ENCODE measurements at regions not wholly inside any gene's neighbourhood (a gene's known extent, or its start where the extent isn't known, plus 50 kb on each side); places are given as distances from the start of the nearest gene placed in this dataset.
"Not testable (repeated sequence)": the region's sequence is repeated elsewhere in the genome, so short reads cannot be mapped to it uniquely, and the experiment has no call there.

- no peak for DNase-seq
These were observed 299.6 kb upstream of the NCAM1 start for GRCh38 chr11:112661571-112661970.

- no peak for DNase-seq
These were observed 298.7 kb upstream of the NCAM1 start for GRCh38 chr11:112662554-112662953.

DNA sequence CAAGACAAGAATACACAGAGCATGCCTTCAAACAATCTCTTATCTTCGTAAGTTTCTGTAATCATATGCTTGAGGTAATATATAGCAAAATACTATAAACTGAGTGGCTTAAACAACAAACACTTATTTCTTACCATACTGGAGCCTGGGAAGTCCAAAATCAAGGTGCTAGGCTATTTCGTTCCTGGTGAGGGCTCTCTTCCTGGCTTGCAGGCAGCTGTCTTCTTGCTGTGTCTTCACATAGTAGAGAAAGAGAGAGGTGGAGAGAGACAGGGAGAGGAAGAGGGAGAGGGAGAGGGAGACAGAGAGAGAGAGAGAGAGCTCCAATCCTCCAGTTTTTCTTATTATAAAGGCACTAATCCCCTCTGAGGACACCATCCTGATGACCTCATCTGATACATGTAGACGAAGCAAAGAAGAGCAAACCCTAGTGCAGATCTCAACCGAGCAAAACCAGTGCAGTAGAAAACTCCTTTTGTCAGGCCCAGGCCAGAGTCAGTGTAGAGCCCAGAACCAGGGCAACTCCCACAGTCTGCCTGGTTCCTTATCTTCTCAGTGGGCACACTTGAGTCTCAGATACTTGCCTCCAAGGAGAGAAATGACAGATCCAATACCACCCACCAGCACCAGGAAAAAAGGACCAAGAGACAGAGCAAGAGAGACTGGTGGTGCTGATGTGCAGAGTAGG, 297.1 kb upstream of the NCAM1 start:
- DNase-seq, result no peak

GRCh38 chr11:112665291-112665690, 295.9 kb upstream of the NCAM1 start:
- DNase-seq, result no peak

GRCh38 chr11:112666253-112666652, 295.0 kb upstream of the NCAM1 start:
- no peak for DNase-seq

DNA sequence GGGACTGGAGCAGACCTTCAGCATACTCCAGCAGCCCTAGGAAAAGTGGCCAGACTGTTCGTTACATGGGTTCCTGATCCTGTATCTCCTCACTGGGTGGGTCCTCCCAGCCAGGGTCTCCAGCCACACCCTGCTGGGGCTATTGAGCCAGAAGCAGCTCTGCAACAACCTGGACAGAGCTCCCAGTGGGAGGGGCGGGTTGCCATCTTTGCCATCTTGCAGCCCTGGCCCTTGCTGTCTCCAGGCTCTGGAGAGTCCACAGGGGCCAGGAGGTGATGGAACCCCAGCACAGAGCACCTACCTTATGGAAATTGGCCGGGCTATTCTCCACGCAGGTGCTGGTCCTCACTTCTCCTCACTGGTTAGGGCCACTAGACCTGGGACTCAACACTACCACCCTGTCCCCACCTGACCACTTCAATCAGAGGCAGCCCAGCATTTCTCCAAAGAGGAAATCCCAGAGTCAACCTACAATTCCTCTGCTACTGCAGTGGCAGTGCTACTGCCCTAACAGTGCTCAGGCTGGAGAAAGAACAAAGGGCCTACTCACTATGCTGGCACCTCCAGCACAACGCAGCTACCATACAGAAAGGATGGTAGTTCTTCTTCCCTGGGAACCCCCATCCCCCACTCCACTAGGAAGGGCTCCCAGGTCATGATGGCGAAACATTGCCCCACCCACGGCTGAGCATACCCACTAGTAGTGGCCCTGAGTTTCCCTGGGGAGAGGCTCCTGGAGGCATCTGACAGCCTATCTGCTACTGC, 290.2 kb upstream of the NCAM1 start:
- no peak for DNase-seq

- not testable (repeated sequence) for DNase-seq
These were observed 287.8 kb upstream of the NCAM1 start for GRCh38 chr11:112673401-112673800.

- no peak for DNase-seq
These were observed 276.1 kb upstream of the NCAM1 start for GRCh38 chr11:112685111-112685510.

DNA sequence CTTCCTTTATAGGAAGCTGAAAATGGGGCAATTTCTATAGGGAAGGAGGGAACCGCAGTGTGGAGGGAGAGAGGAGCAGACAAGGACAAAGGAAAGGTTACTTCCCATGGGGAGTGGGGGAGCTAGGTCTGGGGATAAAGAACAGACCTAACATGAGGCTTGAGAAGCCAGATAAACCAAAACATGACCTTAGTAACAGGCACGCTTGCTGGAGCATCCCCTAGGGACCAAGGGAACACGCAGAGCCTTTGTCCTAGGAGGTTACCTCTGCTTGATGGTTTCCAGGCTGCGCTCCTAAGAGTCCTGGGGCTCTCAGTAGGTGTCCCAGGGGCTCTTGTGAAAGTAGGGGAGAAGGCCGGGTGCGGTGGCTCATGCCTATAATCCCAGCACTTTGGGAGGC, 271.4 kb upstream of the NCAM1 start:
- DNase-seq, result no peak

GRCh38 chr11:112693781-112694180, 267.4 kb upstream of the NCAM1 start:
- no peak for DNase-seq

DNA sequence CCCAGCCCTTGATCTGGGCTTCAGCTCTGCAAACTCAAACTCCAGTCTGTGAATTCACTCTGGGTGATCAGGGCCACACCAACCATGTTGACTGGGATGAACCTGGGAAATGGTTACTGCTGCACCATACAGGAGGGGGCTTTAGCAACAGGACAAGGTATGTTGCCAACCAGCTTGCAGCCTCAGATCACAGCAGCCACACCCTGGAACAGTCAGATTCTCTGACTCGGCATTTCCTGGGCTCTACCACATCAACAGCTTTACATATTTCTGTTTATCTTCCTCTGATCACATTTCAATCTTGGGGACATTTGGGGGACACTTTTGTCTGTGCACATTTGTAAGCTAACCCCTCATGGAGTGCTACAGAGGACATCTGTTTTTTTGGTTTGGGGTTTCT, 267.0 kb upstream of the NCAM1 start:
- no peak for DNase-seq

DNA sequence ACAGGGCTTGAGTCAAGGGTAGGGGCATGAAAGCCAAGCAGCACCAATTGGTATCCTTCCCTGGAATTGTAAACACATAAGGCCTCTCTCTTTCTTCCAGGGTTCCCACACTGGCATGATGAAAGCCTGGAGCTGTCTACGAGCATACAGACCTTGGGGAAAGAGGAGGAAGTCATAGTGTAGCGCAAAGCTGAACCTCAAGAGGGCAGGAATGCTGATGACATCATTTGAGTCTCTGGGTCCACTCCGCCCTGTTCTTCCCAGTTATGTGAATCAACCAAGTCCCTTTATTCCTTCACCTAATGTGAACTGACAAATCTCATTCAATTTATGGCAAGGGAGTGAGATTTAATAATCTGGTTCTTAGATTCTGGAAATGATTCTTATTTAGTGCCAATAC, 266.4 kb upstream of the NCAM1 start:
- DNase-seq, result no peak

- peak; percentile 68 for DNase-seq
These were observed 263.6 kb upstream of the NCAM1 start for GRCh38 chr11:112697391-112698178.

GRCh38 chr11:112705148-112705547, 256.1 kb upstream of the NCAM1 start:
- DNase-seq, result no peak

GRCh38 chr11:112706863-112707262, 254.4 kb upstream of the NCAM1 start:
- DNase-seq, result no peak

DNA sequence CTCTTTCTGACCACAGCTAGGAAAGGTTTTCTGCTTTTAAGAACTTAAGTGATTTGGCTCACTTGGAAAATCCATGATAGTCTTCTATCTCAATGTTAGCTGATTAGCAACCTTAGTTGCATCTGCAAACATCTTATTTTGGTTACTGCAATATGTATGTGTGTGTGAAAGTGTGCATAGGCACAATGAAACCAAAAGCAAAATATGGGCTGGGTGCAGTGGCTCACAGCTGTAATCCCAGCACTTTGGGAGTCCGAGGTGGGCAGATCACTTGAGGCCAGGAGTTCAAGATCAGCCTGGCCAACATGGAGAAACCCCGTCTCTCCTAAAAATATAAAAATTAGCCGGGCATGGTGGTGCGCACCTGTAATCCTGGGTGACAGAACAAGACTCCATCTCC, 246.9 kb upstream of the NCAM1 start:
- not testable (repeated sequence) for DNase-seq

DNA sequence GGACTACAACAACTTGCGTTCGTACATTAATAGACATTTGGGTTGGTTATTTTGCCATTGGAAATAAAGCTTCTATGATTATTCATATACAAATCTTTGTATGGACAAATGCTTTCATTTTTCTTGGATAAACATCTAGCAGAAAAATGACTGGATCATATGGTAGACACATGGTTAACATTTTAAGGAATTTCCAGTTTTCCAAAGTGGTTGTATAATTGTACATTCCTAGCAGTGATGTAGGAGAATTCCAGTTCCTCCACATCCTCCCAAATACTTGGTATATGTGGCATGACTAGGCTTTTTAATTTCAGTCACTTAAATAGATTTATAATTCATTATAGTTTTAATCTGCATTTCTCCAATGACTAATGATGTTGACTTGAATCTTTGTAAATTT, 246.2 kb upstream of the NCAM1 start:
- DNase-seq, result no peak

DNA sequence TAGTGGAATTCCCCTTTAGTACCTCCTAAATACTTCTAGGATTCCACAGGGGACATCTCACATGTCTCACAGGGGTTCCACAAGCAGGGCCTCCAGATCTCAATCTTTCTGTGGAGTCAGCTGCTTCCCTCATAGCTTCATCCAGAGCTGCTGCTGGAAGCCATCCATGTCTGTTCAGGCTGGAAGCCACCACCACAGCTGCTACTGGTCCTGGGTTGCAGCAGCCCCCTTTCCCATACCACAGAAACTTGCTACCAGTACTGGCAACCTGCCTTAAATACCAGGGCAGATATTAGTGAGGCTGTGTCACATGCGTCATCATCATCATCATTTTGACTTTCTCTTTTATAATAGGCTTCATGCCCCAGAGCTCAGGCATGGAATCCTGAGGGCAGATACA, 242.7 kb upstream of the NCAM1 start:
- DNase-seq, result peak; percentile 68

GRCh38 chr11:112719736-112720525, 241.3 kb upstream of the NCAM1 start:
- DNase-seq, result no peak

GRCh38 chr11:112722148-112722547, 239.1 kb upstream of the NCAM1 start:
- no peak for DNase-seq

GRCh38 chr11:112722876-112723275, 238.3 kb upstream of the NCAM1 start:
- no peak for DNase-seq

DNA sequence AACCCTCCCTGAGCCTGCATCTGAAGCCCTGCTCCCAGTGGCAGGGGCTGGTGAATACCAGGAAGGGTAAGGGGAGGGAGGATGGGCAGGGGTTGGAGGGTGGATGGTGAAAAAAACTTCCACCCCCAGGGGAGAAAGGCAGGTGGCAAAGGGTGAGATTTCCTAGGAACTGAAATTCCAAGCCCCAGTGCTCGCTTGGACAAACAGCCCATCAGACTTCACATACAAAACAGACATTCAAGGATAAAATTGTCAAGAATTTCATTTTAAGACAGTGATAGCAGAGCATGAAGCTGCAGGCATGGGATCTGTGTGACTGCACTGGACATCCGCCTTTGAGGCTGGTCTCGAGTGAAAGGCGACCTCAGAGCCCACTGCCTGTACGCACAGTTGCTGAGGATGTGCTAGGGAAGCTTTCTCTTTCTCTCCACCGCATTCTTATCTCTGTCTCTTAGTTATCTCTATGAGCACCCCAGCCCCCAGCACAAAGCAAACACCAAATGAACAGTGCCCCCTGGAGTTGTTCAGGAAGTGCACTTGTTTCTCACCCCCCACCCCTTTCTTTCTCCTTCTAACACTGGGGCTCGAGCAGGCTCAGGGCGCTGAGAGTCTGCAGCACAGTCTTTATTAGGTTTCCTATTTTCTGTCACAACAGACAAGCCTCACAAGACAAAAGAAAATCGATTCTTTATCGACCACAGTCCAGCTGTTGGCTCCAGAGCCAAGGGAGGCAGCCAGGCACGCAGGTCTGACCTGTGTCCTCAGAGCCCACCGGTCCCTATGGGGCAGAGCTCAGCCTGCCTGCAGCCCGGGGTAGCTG, 237.3 kb upstream of the NCAM1 start:
- DNase-seq, result no peak

Data from right hindlimb (tissue), 1 donor.